ENCODE measurements at regions not wholly inside any gene's neighbourhood (a gene's known extent, or its start where the extent isn't known, plus 50 kb on each side); places are given as distances from the start of the nearest gene placed in this dataset.

- TF ChIP-seq EZH2phosphoT487 (IDR thresholded peaks at IDR 0.05; ENCODE audit: low read depth, severe bottlenecking, unreplicated experiment) (no peak), CTCF (IDR thresholded peaks at IDR 0.05; ENCODE audit: poor library complexity) (no peak), EZH2 (IDR thresholded peaks at IDR 0.05; ENCODE audit: borderline replicate concordance) (peak; percentile 40)
These were observed 148.3 kb upstream of the AFDN start for GRCh38 chr6:167678102-167679101.

Measured in hepatocyte (in vitro differentiated cells).